ENCODE measurements at regions not wholly inside any gene's neighbourhood (a gene's known extent, or its start where the extent isn't known, plus 50 kb on each side); places are given as distances from the start of the nearest gene placed in this dataset.

DNA sequence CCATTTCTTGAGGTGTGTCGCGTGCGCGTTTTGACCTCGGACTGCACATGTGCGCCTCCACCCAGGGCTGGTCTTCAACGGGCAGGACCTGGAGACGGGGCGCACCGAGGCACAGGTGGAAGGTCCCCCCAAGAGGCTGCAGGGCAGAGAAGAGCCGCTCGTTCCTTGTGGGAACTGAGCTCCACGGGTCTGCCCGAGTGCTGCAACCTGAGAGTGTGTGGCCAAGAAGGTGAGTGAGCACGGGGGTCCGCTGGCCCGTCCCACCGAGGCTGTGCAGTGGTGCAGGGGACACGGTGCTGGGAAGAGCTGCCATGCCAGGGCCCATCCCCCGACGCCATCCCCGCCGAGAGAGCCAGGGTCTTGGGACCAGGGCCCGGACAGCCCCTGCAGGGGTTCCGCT is 268.3 kb downstream of the GALR1 start:
- DNase-seq (ENCODE audit: low read depth in 2 of 2) = no peak

DNA sequence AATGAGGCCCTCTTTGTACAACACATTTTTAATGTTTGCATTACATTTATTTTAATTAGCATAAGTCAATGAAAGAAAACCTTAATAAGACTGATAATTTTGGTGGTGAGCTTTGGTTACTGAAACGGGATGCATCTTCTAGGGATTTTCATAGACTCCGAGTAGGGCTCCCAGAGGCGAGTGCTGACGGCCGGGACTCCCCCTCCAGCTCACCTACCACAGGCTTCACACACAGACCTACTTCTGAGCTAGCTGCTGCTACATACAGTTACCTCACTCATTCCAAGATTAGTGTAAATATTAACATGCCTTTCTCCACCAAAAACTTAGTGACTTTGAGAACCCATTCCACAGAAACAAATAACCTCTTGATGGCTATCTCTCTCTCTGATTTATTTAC is 271.1 kb downstream of the GALR1 start:
- DNase-seq (ENCODE audit: low read depth in 2 of 2) = no peak

- no peak for DNase-seq (ENCODE audit: low read depth in 2 of 2)
Measured at GRCh38 chr18:77522051-77522675, 272.5 kb downstream of the GALR1 start.

- DNase-seq (ENCODE audit: low read depth in 2 of 2) = no peak
Measured at GRCh38 chr18:77524909-77525308, 275.3 kb downstream of the GALR1 start.

DNA sequence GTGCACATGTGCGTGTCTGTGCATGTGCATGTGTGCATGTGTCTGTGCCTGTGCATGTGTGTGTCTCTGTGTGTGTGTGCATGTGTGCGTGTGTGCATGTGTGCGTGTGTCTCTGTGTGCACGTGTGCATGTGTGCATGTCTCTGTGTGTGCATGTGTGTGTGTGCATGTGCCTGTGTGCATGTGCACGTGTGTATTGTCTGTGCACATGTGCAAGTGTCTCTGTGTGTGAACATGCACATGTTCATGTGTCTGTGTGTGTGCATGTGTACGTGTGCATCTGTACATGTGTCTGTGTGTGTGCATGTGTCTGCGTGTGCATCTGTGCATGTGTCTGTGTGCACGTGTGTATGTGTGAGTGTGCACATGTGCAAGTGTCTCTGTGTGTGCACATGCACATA is 277.3 kb downstream of the GALR1 start:
- no peak for DNase-seq (ENCODE audit: low read depth in 2 of 2)

DNA sequence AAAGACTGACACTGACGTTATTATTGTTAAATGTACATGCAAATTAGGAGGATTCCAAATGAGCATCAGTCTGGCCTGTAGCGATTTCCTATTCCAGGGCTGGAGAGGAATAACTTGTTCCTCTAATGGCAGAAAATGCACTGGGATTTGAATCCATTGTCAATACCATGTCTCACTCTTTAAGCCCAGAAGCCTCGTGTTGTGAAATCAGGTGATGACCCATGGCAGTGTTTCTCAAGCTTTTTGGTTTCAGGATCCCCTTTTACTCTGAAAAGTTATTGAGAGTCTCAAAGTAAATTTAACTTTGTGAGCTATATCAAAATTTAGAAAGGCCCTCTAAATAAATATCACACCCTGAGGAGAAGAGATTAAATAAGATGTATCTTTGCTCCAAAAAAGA is 279.2 kb downstream of the GALR1 start:
- DNase-seq (ENCODE audit: low read depth in 2 of 2) = no peak

GRCh38 chr18:77529492-77530176 is 280.0 kb downstream of the GALR1 start:
- DNase-seq (ENCODE audit: low read depth in 2 of 2) = no peak

DNA sequence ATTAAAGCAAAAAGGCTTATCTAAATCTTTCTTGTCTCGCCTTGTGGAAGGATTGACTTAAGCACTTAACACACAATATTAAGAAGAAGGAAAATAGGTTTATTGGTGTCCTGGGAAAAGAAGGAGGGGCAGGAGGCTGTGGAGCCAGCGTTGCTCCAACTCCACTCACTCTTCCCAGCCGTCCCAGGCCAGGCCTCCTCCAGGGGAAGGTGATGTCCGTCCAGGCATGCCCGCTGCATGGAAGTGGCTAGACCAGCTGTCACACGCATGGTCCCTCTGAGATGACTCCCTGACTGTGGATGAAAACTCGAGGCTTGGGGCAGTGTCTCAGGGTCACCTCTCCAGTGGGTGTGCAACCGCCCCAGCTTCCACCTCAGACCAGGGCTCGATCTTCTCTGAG is 281.1 kb downstream of the GALR1 start:
- no peak for DNase-seq (ENCODE audit: low read depth in 2 of 2)

- DNase-seq (ENCODE audit: low read depth in 2 of 2) = no peak
Measured at GRCh38 chr18:77539860-77540259, 290.2 kb downstream of the GALR1 start.

GRCh38 chr18:77544792-77545191 is 295.1 kb downstream of the GALR1 start:
- no peak for DNase-seq (ENCODE audit: low read depth in 2 of 2)

- DNase-seq (ENCODE audit: low read depth in 2 of 2) = no peak
Measured at GRCh38 chr18:77547757-77548156, 298.1 kb downstream of the GALR1 start.

DNA sequence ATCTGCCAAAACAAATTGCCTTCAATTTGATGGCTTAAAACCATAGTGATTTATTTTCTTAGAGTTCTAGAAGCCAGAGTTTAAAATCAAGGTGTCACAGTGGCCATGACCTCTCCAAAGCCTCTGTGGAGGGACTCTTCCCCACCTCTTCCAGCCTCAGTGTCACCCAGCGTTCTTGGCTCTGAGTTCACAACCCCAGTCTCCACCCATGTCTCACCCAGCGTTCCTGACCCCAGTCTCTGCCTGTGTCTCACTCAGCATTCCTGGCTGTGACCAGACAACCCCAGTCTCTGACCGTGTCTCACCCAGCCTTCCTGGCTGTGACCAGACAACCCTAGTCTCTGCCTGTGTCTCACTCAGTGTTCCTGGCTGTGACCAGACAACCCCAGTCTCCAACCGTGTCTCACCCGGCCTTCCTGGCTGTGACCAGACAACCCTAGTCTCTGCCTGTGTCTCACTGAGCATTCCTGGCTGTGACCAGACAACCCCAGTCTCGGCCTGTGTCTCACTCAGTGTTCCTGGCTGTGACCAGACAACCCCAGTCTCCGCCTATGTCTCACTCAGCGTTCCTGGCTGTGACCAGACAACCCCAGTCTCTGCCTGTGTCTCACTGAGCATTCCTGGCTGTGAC is 299.3 kb downstream of the GALR1 start:
- DNase-seq (ENCODE audit: low read depth in 2 of 2) = no peak

- DNase-seq (ENCODE audit: low read depth in 2 of 2) = no peak
Measured at GRCh38 chr18:77550625-77551024, 301.0 kb downstream of the GALR1 start.

GRCh38 chr18:77551055-77551454 is 301.4 kb downstream of the GALR1 start:
- no peak for DNase-seq (ENCODE audit: low read depth in 2 of 2)

GRCh38 chr18:77552945-77553344 is 303.3 kb downstream of the GALR1 start:
- no peak for DNase-seq (ENCODE audit: low read depth in 2 of 2)

GRCh38 chr18:77554061-77554460 is 304.4 kb downstream of the GALR1 start:
- DNase-seq (ENCODE audit: low read depth in 2 of 2) = no peak

GRCh38 chr18:77557046-77557587 is 307.5 kb downstream of the GALR1 start:
- DNase-seq (ENCODE audit: low read depth in 2 of 2) = no peak

DNA sequence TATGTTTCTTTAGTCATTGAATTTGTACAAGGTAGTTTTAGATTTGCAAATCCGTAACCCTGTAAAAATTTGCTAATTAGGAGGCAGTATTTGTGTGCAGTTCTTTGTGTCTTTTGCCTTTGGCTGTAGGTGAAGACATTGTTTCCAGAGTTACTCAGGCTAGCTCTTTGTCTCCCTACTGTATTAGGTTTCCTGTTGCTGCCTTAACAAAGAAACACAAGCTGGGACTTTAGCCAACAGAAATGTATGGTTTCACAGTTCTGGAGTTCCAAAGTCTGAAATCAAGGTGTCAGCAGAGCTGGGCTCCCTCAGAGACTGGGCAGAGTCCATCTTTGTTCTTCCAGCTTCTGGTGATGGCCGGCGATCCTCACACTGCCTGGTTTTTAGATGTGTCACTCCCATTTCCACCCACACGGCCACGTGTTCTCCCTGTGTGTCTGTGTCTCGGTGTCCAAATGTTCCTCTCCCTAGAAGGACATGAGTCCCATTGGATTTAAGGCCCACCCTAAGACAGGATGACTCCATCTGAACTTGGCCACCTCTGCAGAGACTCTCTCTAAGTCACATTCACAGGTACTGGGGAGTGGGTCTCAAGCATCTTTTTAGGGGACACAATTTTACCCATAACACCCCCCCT is 309.7 kb downstream of the GALR1 start:
- no peak for DNase-seq (ENCODE audit: low read depth in 2 of 2)

GRCh38 chr18:77560341-77560992 is 310.8 kb downstream of the GALR1 start:
- no peak for DNase-seq (ENCODE audit: low read depth in 2 of 2)

DNA sequence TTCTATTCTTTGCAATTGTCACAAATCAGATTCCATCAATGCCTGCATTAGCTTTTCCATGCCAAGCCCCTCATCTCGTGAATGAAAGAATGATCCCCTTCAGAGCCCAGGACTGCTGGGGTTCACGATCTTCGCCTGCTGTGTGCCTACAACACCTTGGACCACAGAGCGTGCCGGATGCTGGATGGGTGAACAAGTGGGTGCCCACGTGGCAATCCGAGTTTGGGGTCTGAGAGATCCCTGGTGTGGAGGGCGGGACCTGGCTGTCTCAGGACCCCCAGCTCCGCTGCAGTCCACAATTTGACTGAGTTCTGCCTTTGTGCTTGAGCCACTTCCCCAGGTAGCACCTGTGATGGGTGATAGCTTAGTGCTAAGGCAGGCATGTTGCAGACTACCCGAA is 317.0 kb downstream of the GALR1 start:
- DNase-seq (ENCODE audit: low read depth in 2 of 2) = no peak

- DNase-seq (ENCODE audit: low read depth in 2 of 2) = no peak
Measured at GRCh38 chr18:77567205-77567604, 317.6 kb downstream of the GALR1 start.

GRCh38 chr18:77571743-77572142 is 322.1 kb downstream of the GALR1 start:
- DNase-seq (ENCODE audit: low read depth in 2 of 2) = no peak

Data from stimulated activated CD8-positive, alpha-beta memory T cell treated with anti-CD3 and anti-CD28 coated beads, Interleukin-7, amount 100 ng/mL, for 4 hours (primary cell).